Gastroesophageal sphincter (tissue), 4 donors: ENCODE measurements at regions not wholly inside any gene's neighbourhood (a gene's known extent, or its start where the extent isn't known, plus 50 kb on each side); places are given as distances from the start of the nearest gene placed in this dataset.

Experiments used
- ATAC-seq: fragments of 150-250 bp; one replicate; pipeline ENCODE4 v1.9.1; 2016; ENCODE audit warnings: mild to moderate bottlenecking, moderate library complexity
- H3K27ac ChIP-seq, 4 donors: fragments of 200-600 bp; sonication (generic) in 3 of 4; 1 replicate in 3 of 4; 2 replicates in 1 of 4; pipeline ENCODE4 v1.5.1; 2016 to 2019
- H3K27me3 ChIP-seq: fragments of 200-600 bp; sonication (generic); one replicate; pipeline ENCODE4 v1.5.1; 2019
- H3K36me3 ChIP-seq, 2 donors: fragments of 200-600 bp; sonication (generic); one replicate each; pipeline ENCODE4 v1.5.1; 2019; ENCODE audit warnings: control low read depth in 1 of 2
- H3K4me1 ChIP-seq, 3 donors: fragments of 200-600 bp; sonication (generic); 1 replicate in 2 of 3; 2 replicates in 1 of 3; pipeline ENCODE4 v1.5.1; 2016 to 2019; ENCODE audit warnings: control low read depth in 2 of 3
- H3K4me3 ChIP-seq, 2 donors: fragments of 200-600 bp; sonication (generic); one replicate each; pipeline ENCODE4 v1.5.1; 2019; ENCODE audit warnings: mild to moderate bottlenecking in 1 of 2, moderate library complexity in 1 of 2
- H3K9me3 ChIP-seq, 3 donors: fragments of 200-600 bp; sonication (generic); one replicate each; pipeline ENCODE4 v1.5.1; 2017 to 2019; ENCODE audit warnings: control low read depth in 2 of 3
- CTCF ChIP-seq, 4 experiments: fragments of 200-600 bp in 2 of 4; fragments of 450-650 bp in 2 of 4; sonication (generic) in 1 of 4; IDR thresholded peaks; one replicate each; pipeline ENCODE4 v1.5.1; 2017 to 2019; ENCODE audit warnings: antibody characterized with exemption in 4 of 4, mild to moderate bottlenecking in 2 of 4, moderate library complexity in 2 of 4
- EP300 ChIP-seq: sonication (generic); formaldehyde crosslinking; IDR thresholded peaks from one replicate; pipeline ENCODE4 v1.6.1; 2017; ENCODE audit warnings: antibody characterized with exemption, mild to moderate bottlenecking
- POLR2A ChIP-seq, 2 donors: fragments of 450-650 bp; IDR thresholded peaks; one replicate each; pipeline ENCODE4 v1.6.1; 2017; ENCODE audit warnings: antibody characterized with exemption in 2 of 2, mild to moderate bottlenecking in 2 of 2, moderate library complexity in 1 of 2
- POLR2AphosphoS5 ChIP-seq: sonication (generic); formaldehyde crosslinking; IDR thresholded peaks from one replicate; pipeline ENCODE4 v1.6.1; 2017; ENCODE audit warnings: antibody characterized with exemption
- WGBS, 2 donors: methylation state at CpG; one replicate each; pipeline ENCODE4 v1.1.5; 2018; ENCODE audit warnings: low coverage in 1 of 2; 5-methylcytosine and 5-hydroxymethylcytosine counted together

DNA sequence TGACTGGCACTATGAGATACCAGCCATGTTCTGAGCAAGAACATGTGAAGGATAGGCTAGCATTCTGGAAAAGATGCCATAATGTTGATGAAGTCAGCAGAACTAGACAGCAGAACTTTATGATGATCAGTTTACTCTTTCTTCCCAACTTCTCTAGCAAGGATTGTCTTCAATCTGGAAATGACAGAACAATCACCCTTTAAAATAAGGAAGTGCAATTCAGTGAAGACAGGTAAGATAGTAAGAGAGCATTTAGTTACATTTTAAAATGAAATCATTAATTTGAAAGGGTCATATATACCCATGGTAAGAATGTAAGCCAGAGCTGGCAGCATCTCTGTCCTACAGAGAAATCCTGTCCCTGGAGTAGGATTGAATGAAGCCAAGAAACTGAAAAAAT is 66.0 kb upstream of the C12orf71 start:
- Histone ChIP-seq H3K4me1 (peaks cover 0 to 10% (median 0%) of the 10 kb centered on the region in 3 donors), H3K36me3 (no peaks in the 10 kb centered on the region), H3K4me3 (no peak overlapping the region), H3K9me3 (no peaks in the 10 kb centered on the region), H3K27ac (no peak overlapping the region), H3K27me3 (no peaks in the 10 kb centered on the region)
- TF ChIP-seq EP300: no peak
- TF ChIP-seq POLR2AphosphoS5: no peak
- TF ChIP-seq CTCF (IDR thresholded peaks at IDR 0.05): no peak
- no peak for TF ChIP-seq POLR2A (IDR thresholded peaks at IDR 0.05)
- ATAC-seq: no peak

GRCh38 chr12:27148791-27149190 is 66.4 kb upstream of the C12orf71 start:
- H3K36me3 ChIP-seq: no peaks in the 10 kb centered on the region
- H3K9me3 ChIP-seq: no peaks in the 10 kb centered on the region
- no peaks in the 10 kb centered on the region for H3K27me3 ChIP-seq
- H3K4me3 ChIP-seq: no peak overlapping the region
- 61 to 75% methylated on average over 2 of the region's 2 CpGs for WGBS, 2 donors
- no peak for ATAC-seq
- no peak overlapping the region for H3K27ac ChIP-seq
- peaks cover 0 to 6% (median 0%) of the 10 kb centered on the region in 3 donors for H3K4me1 ChIP-seq
- TF ChIP-seq EP300 (no peak), POLR2A (IDR thresholded peaks at IDR 0.05) (no peak), CTCF (IDR thresholded peaks at IDR 0.05) (no peak), POLR2AphosphoS5 (no peak)

GRCh38 chr12:27151479-27151878 is 69.1 kb upstream of the C12orf71 start:
- Histone ChIP-seq H3K27ac (no peak overlapping the region), H3K36me3 (no peaks in the 10 kb centered on the region), H3K27me3 (no peaks in the 10 kb centered on the region), H3K4me3 (no peak overlapping the region), H3K4me1 (no peaks in the 10 kb centered on the region), H3K9me3 (no peaks in the 10 kb centered on the region)
- no peak for TF ChIP-seq EP300
- TF ChIP-seq POLR2AphosphoS5: no peak
- no peak for TF ChIP-seq POLR2A (IDR thresholded peaks at IDR 0.05)
- no peak for TF ChIP-seq CTCF (IDR thresholded peaks at IDR 0.05)
- 94 to 95% methylated on average over 3 of the region's 3 CpGs for whole genome bisulfite sequencing, 2 donors
- ATAC-seq: no peak

DNA sequence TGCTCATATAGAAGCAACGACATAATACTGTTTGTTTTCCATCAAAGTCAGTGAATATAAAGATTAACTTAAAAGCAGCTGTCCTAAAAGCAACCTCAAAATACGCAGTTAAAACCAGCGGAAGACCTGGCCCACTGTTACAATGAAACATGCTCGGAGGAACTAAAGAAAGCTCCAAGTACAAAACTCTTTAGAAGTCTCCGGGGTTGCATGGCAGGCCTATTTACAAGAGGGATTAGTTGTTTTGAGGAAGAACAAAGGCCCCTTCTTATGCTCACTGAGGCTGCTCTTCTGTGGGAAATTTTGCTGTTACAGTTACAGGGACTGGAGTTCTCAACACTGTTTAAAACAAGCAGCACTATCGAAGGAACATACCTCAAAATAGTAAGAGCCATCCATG is 75.9 kb upstream of the C12orf71 start:
- Histone ChIP-seq H3K4me3 (no peak overlapping the region), H3K4me1 (no peaks in the 10 kb centered on the region), H3K9me3 (no peaks in the 10 kb centered on the region), H3K27me3 (no peaks in the 10 kb centered on the region), H3K27ac (no peak overlapping the region), H3K36me3 (no peaks in the 10 kb centered on the region)
- TF ChIP-seq EP300 (no peak), CTCF (IDR thresholded peaks at IDR 0.05) (no peak), POLR2A (IDR thresholded peaks at IDR 0.05) (no peak), POLR2AphosphoS5 (no peak)
- ATAC-seq: no peak
- 67 to 71% methylated on average over 5 to 6 of the region's 6 CpGs for WGBS, 2 donors

GRCh38 chr12:27161458-27162228 is 79.3 kb upstream of the C12orf71 start:
- Histone ChIP-seq H3K4me3 (no peak overlapping the region), H3K27ac (no peak overlapping the region), H3K27me3 (no peaks in the 10 kb centered on the region), H3K9me3 (no peaks in the 10 kb centered on the region), H3K36me3 (no peaks in the 10 kb centered on the region), H3K4me1 (no peaks in the 10 kb centered on the region)
- 74 to 78% methylated on average over 7 to 8 of the region's 8 CpGs for WGBS, 2 donors
- ATAC-seq: no peak
- TF ChIP-seq POLR2AphosphoS5 (no peak), EP300 (no peak), CTCF (IDR thresholded peaks at IDR 0.05) (no peak), POLR2A (IDR thresholded peaks at IDR 0.05) (no peak)
